SH-SY5Y (cell line): ENCODE measurements at regions not wholly inside any gene's neighbourhood (a gene's known extent, or its start where the extent isn't known, plus 50 kb on each side); places are given as distances from the start of the nearest gene placed in this dataset.

Source experiments
- GATA2 ChIP-seq: IDR thresholded peaks from 2 replicates; pipeline ENCODE4 v1.6.1; 2011; ENCODE audit warnings: mild to moderate bottlenecking, low read depth, low read length
- GATA3 ChIP-seq: IDR thresholded peaks from 2 replicates; pipeline ENCODE4 v1.6.1; 2011; ENCODE audit warnings: low read depth, mild to moderate bottlenecking, low read length, moderate library complexity

DNA sequence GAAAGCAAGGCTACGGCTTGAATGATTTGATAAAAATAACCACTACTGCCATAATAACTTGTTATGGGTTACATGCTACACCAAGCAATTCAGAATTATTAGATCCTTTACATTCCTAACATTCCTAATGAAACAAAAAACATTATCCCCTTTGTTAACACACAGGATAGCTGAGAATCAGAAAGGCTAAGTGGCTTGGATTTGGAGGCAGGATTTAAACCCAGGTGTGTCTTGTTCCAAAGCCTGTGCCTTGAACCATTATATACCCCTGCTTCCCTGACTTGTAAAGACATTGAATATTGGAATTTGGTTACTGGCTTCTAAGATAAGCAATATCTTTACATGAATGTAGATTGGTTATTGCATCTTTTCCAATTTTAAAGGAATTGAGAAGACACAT lies 417.1 kb upstream of the GOLIM4 start:
- TF ChIP-seq GATA2: no peak
- TF ChIP-seq GATA3: no peak
